ENCODE measurements at regions not wholly inside any gene's neighbourhood (a gene's known extent, or its start where the extent isn't known, plus 50 kb on each side); places are given as distances from the start of the nearest gene placed in this dataset.

DNA sequence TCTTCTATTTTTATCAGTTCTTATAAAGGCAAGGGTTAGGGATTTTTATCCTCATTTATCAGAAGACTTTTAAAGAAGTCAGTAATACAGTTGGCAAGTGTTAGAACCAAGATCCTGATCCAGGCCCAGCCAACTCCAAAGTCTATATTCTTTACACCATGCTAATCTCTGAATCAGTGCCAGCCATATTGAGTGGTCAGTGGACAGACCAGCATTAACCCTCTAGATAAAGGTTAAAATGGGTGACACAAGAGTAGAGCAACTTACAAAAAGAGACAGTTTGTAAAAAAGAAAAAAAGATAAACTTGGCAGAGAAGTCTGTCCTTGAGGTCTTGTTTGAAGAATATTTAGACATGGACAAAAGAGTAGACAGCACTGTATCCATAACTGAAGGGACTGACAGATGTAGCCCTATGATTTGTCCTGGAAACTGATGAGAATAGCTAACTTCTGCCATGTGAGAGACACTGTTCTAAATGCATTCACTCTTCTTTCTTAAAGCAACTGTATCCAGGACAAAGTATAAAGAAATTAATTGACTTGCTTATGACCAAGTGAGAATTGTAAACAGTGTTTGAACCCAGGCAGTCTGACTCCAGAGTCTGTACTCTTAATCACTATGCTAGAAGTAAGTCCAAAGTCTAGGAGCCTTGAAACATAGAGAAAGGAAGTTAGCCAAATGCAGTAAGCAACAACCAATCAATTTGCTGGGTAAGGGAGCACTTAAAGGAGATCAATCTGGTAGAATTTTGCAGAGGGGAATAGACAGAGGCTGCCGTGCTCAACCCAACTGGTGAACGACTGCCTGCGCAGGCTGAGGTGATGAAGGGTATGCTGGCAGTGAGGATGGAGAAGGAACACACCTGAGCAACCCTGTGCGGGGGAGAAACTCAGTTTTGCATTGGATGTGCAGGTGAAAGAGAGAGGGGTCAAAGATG is 103.7 kb downstream of the TTC6 start:
- no peaks in the 10 kb centered on the region for H3K9me3 ChIP-seq
- 92% methylated on average over 4 of the region's 4 CpGs for WGBS, 2 donors
- DNase-seq, result no peak
- H3K27me3 ChIP-seq, result no peaks in the 10 kb centered on the region
- no peak overlapping the region for H3K27ac ChIP-seq
- no peak overlapping the region for H3K4me3 ChIP-seq (replicated peaks in 1 of 3)
- intact Hi-C loops (cut with DNase I), result no loop called here
- TF ChIP-seq POLR2A (IDR thresholded peaks at IDR 0.05), result no peak
- TF ChIP-seq, protein P1, sequence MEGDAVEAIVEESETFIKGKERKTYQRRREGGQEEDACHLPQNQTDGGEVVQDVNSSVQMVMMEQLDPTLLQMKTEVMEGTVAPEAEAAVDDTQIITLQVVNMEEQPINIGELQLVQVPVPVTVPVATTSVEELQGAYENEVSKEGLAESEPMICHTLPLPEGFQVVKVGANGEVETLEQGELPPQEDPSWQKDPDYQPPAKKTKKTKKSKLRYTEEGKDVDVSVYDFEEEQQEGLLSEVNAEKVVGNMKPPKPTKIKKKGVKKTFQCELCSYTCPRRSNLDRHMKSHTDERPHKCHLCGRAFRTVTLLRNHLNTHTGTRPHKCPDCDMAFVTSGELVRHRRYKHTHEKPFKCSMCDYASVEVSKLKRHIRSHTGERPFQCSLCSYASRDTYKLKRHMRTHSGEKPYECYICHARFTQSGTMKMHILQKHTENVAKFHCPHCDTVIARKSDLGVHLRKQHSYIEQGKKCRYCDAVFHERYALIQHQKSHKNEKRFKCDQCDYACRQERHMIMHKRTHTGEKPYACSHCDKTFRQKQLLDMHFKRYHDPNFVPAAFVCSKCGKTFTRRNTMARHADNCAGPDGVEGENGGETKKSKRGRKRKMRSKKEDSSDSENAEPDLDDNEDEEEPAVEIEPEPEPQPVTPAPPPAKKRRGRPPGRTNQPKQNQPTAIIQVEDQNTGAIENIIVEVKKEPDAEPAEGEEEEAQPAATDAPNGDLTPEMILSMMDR (IDR thresholded peaks at IDR 0.05), result no peak
- no peaks in the 10 kb centered on the region for H3K36me3 ChIP-seq
- H3K4me1 ChIP-seq, result no peaks in the 10 kb centered on the region

DNA sequence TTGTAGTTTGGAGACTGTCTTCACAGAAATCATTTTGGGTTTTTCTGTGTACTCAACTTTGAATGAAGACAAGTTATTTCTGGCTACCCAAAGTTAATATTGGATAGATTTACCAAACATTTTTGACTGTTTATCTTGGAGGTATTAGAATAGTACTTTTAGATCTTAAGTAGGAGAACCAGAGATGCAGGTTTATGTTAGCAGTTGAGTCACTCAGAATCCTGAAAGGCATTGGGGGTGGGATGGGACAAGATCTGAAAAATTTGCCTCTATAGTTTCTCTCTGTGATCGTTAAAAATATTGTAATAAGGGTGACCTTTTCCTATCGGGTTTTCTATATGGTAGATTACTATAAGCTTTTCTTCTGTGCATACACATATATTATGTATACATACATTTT is 112.3 kb downstream of the TTC6 start:
- TF ChIP-seq POLR2A (IDR thresholded peaks at IDR 0.05), result no peak
- TF ChIP-seq, protein P1 (IDR thresholded peaks at IDR 0.05), result no peak
- Histone ChIP-seq H3K4me3 (replicated peaks in 1 of 3) (no peak overlapping the region), H3K27ac (no peak overlapping the region), H3K36me3 (no peaks in the 10 kb centered on the region), H3K4me1 (no peaks in the 10 kb centered on the region), H3K9me3 (no peaks in the 10 kb centered on the region), H3K27me3 (no peaks in the 10 kb centered on the region)
- no peak for DNase-seq
- 85 to 86% methylated on average over 2 of the region's 2 CpGs for WGBS, 2 donors
- intact Hi-C loops (cut with DNase I), result no loop called here

DNA sequence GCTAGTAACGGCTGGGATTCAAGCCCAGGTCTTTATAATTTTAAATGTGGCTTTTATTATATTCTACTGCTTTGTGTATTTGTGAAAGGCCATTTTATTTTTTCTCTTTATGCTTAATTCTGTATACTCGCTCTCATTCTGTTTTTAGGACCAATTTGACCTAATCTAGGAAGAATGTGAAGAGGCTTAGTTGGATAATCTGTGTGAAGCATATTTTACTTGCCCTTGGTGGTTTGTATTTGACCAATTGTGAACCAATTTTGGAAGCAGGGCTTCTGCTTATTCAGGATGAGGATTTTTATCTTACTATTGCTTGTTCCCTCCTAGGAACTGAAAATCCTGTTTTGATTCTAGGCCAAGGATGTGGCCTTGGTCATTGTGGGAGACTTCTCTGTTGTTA is 113.1 kb downstream of the TTC6 start:
- Histone ChIP-seq H3K27ac (no peak overlapping the region), H3K9me3 (no peaks in the 10 kb centered on the region), H3K4me1 (no peaks in the 10 kb centered on the region), H3K36me3 (no peaks in the 10 kb centered on the region), H3K27me3 (no peaks in the 10 kb centered on the region), H3K4me3 (replicated peaks in 1 of 3) (no peak overlapping the region)
- no peak for DNase-seq
- TF ChIP-seq POLR2A (IDR thresholded peaks at IDR 0.05), result no peak
- TF ChIP-seq, protein P1 (IDR thresholded peaks at IDR 0.05), result no peak
- WGBS, 2 donors, result 76 to 86% methylated on average over 2 of the region's 2 CpGs
- intact Hi-C loops (cut with DNase I), result no loop called here

DNA sequence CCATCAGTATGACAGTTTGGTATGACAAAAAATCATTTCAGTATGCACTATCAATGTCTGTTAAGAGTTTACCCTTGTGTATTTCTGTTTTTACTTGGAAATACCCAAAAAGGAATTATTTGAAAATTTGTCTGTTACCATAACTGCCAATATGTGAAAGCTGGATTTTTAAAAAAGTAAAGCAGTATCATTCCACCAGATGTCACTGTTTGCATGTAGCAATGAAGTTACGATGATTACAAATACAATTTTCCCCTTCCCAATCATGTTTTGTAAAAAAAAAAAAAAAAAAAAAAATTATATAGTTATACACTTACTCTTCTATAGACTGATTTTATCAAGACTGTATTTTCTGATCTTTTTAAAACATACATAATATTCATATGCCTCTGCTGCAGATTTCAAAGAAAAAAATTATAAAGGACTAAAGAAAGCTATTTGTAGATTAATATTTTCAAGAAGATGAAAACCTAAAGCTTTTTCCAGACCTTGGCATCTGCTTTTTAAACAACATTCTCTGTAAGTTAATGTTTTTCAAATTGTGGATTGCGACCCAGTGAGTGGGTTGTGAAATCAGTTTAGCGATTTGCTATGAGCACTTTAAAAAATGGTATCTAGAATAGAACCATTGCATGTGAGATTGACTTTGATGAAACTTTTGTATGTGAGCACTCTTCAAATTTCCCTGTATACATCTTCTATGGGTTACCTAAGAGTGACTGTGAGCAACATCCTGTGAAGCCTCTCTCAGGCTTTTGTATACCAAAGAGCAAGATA is 114.2 kb downstream of the TTC6 start:
- Histone ChIP-seq H3K27me3 (no peaks in the 10 kb centered on the region), H3K36me3 (no peaks in the 10 kb centered on the region), H3K4me3 (replicated peaks in 1 of 3) (no peak overlapping the region), H3K9me3 (no peaks in the 10 kb centered on the region), H3K4me1 (no peaks in the 10 kb centered on the region), H3K27ac (no peak overlapping the region)
- TF ChIP-seq, protein P1 (IDR thresholded peaks at IDR 0.05), result peak in 1 of 6 experiments; percentile 27
- no peak for TF ChIP-seq POLR2A (IDR thresholded peaks at IDR 0.05)
- intact Hi-C loops (cut with DNase I), result no loop called here
- DNase-seq, result no peak
- 73 to 78% methylated on average over 3 of the region's 3 CpGs for WGBS, 2 donors
